CD4-positive, CD25-positive, alpha-beta regulatory T cell (primary cell): ENCODE measurements at regions not wholly inside any gene's neighbourhood (a gene's known extent, or its start where the extent isn't known, plus 50 kb on each side); places are given as distances from the start of the nearest gene placed in this dataset.

Experiments used
- ATAC-seq, 2 donors: fragments of 150-1000 bp; cut with Tn5 transposase; one replicate each; pipeline ENCODE4 v1.10.0; 2021; ENCODE audit warnings: low read depth in 2 of 2, moderate number of reproducible peaks in 2 of 2, moderate library complexity in 1 of 2
- DNase-seq, 3 donors: peaks; one replicate each; pipeline versions ENCODE4 v3.0.0 to v3.0.0-alpha.2; 2012 to 2022; ENCODE audit warnings: mixed read lengths in 1 of 3
- H3K27ac ChIP-seq: one replicate; pipeline ENCODE4 v1.7.0; 2013; ENCODE audit warnings: mild to moderate bottlenecking, low read length; ENCODE audit not compliant: insufficient read depth, poor library complexity, severe bottlenecking
- H3K27me3 ChIP-seq: one replicate; pipeline ENCODE4 v1.7.0; 2013; ENCODE audit warnings: low read length; ENCODE audit not compliant: control insufficient read depth, insufficient read depth
- H3K36me3 ChIP-seq: one replicate; pipeline ENCODE4 v1.7.0; 2013; ENCODE audit warnings: mild to moderate bottlenecking, low read length, moderate library complexity; ENCODE audit not compliant: control insufficient read depth, insufficient read depth
- H3K4me1 ChIP-seq: 2 replicates; pipeline ENCODE4 v1.7.0; 2013; ENCODE audit warnings: mild to moderate bottlenecking, low read length; ENCODE audit not compliant: insufficient read depth, control insufficient read depth, poor library complexity, severe bottlenecking
- H3K4me3 ChIP-seq: one replicate; pipeline ENCODE4 v1.7.0; 2013; ENCODE audit warnings: low read depth, mild to moderate bottlenecking, low read length, moderate library complexity
- H3K9me3 ChIP-seq, 2 experiments: 1 replicate in 1 of 2; 2 replicates in 1 of 2; pipeline ENCODE4 v1.7.0; 2013; ENCODE audit warnings: low read length in 2 of 2, mild to moderate bottlenecking in 1 of 2, moderate library complexity in 1 of 2; ENCODE audit not compliant: control insufficient read depth in 2 of 2
- H3K27ac Mint-ChIP-seq, 3 donors: one replicate each; pipeline ENCODE4 v1.8.0; 2020 to 2022; ENCODE audit warnings: mild to moderate bottlenecking in 3 of 3, mixed read lengths in 3 of 3, moderate library complexity in 2 of 3
- H3K27me3 Mint-ChIP-seq: one replicate; pipeline ENCODE4 v1.8.0; 2022; ENCODE audit warnings: mild to moderate bottlenecking, mixed read lengths
- H3K36me3 Mint-ChIP-seq: one replicate; pipeline ENCODE4 v1.8.0; 2020; ENCODE audit warnings: mixed read lengths
- H3K4me1 Mint-ChIP-seq, 4 donors: one replicate each; pipeline ENCODE4 v1.8.0; 2020 to 2022; ENCODE audit warnings: mixed read lengths in 4 of 4, mild to moderate bottlenecking in 1 of 4
- H3K4me3 Mint-ChIP-seq, 4 donors: one replicate each; pipeline ENCODE4 v1.8.0; 2020 to 2022; ENCODE audit warnings: mild to moderate bottlenecking in 4 of 4, mixed read lengths in 4 of 4, moderate library complexity in 3 of 4
- H3K9me3 Mint-ChIP-seq, 7 donors: one replicate each; pipeline ENCODE4 v1.8.0; 2020 to 2022; ENCODE audit warnings: mixed read lengths in 7 of 7, mild to moderate bottlenecking in 3 of 7, moderate library complexity in 2 of 7

DNA sequence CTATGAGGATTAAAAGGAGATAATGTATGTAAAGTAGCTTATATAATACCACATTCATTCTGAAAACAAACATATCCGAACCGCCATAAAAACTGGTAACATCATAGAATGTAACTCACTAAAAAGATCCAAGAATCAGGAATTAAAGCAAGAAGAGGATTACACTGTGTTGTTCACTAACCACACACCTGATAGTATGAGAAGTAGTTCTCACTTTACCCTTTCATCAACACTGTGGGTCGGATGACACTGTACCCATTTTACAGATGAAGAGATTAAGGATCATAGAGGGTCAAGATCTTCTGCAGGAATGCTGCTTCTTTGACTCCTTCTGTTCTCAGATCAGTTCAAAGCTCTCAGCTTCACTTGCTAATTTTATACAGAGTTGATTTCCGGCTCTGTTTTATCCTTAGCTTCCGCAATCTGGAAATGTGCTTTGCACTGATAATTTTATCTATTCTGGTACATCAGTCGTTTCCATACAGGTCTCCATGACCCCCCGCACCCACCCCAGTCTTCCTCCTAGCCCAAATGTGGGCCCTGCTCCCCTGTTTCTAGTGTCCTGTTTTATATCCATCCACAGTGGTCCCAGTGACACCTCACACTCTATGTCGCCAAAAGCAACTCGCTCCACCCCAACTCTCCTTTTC lies 288.6 kb upstream of the CCL2 start:
- ATAC-seq (no peak), DNase-seq (no peak)
- Histone ChIP-seq H3K4me3 (no peak overlapping the region), H3K4me1 (peaks cover 16% of the 10 kb centered on the region), H3K27ac (no peak overlapping the region), H3K27me3 (no peaks in the 10 kb centered on the region), H3K36me3 (no peaks in the 10 kb centered on the region), H3K9me3 (no peaks in the 10 kb centered on the region)
- peaks cover 0 to 3% (median 0%) of the 10 kb centered on the region in 7 donors for H3K9me3 Mint-ChIP-seq
- H3K36me3 Mint-ChIP-seq = no peaks in the 10 kb centered on the region
- peak overlapping the region in 1 of 4 donors; percentile 21 for H3K4me3 Mint-ChIP-seq
- H3K4me1 Mint-ChIP-seq = peaks cover 0 to 31% (median 12%) of the 10 kb centered on the region in 4 donors
- H3K27ac Mint-ChIP-seq = no peak overlapping the region
- peaks cover 4% of the 10 kb centered on the region for H3K27me3 Mint-ChIP-seq

DNA sequence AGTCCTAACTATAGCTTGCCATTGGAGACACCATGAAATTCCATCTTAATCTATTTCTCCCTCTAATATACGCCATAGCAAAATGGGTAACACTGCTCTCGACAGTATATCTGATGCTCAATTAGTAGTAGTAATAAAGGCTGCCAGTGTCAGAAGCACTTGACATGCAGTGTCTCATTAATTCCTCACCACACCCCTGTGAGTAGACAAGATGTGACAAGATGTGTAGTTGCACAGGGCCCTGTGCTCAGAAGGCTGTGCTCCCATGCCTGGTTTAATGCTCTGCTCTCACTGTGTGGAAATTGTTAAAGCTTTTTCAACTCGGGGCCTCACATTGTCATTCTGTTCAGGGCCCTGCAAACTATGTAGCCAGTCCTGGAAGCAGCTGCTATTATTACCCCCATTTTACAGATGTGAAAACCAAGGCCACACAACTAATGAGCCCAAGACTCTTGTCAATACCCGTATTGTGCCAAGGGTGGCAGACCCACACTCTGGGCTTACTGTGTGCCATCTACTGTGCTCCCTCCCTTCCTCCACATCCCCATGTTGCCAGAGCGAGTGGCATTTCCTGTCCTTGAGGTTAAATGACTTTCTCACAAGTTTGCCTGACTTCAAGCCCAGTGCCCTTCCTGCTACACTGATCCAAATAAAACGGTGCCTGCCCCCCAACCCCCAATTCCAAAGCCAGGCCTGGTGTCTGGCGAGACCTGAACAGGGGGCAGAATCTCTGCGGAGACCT lies 287.3 kb upstream of the CCL2 start:
- ATAC-seq (no peak), DNase-seq (peak in 1 of 3 donors; percentile 75)
- no peaks in the 10 kb centered on the region for H3K9me3 ChIP-seq
- no peaks in the 10 kb centered on the region for H3K36me3 Mint-ChIP-seq
- peak overlapping the region in 2 of 3 donors; percentile 54 to 60 for H3K27ac Mint-ChIP-seq
- no peaks in the 10 kb centered on the region for H3K9me3 Mint-ChIP-seq
- no peaks in the 10 kb centered on the region for H3K36me3 ChIP-seq
- no peaks in the 10 kb centered on the region for H3K27me3 ChIP-seq
- H3K4me3 ChIP-seq = no peak overlapping the region
- H3K4me1 ChIP-seq = peaks cover 16% of the 10 kb centered on the region
- H3K4me3 Mint-ChIP-seq = peak overlapping the region in 1 of 4 donors; percentile 5
- H3K4me1 Mint-ChIP-seq = peaks cover 0 to 31% (median 12%) of the 10 kb centered on the region in 4 donors
- H3K27ac ChIP-seq = no peak overlapping the region
- H3K27me3 Mint-ChIP-seq = peaks cover 4% of the 10 kb centered on the region

DNA sequence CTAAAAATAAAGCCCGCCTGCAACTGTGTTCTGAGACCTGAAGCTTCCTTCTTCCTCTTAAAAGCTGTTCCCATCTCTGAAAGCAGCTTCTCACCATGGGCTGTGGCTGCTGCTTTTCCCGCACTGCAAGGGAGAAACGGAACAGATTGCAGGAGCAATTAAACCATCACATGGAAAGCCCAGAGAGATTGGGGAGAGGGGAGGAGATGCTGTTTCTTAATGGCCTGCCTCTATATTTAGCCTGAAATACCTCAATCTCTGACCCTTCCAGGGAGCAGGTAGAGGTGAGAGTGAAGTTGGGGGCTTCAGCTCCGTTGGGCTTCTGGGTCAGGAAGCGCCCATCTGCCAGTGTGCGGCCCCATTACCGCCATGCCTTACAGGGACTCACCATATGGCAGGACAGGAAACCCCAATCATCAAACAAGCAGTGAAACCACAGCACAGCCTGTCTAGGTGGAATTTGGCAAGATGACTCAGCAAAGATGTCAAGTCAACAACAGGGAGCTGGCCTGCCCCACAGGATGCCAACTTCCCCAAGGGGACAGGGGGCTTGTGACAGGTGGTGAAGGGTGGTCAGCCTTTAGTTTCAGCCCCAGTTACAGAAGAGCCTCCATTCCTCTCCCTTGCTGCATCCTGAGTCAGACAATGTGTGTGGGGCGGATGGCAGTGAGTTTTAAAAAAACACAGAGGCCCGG lies 286.6 kb upstream of the CCL2 start:
- peak in 1 of 3 donors; percentile 85 for DNase-seq
- H3K4me3 ChIP-seq = peak overlapping the region; percentile 7
- Mint-ChIP-seq H3K27me3 (peaks cover 4% of the 10 kb centered on the region), H3K9me3 (no peaks in the 10 kb centered on the region), H3K4me1 (peaks cover 0 to 27% (median 12%) of the 10 kb centered on the region in 4 donors), H3K4me3 (peak overlapping the region in 2 of 4 donors; percentile 31 to 44), H3K27ac (peak overlapping the region in 1 of 3 donors; percentile 54), H3K36me3 (no peaks in the 10 kb centered on the region)
- peak; percentile 19 to 45 for ATAC-seq
- peaks cover 16% of the 10 kb centered on the region for H3K4me1 ChIP-seq
- H3K36me3 ChIP-seq = no peaks in the 10 kb centered on the region
- H3K9me3 ChIP-seq = no peaks in the 10 kb centered on the region
- H3K27ac ChIP-seq = no peak overlapping the region
- no peaks in the 10 kb centered on the region for H3K27me3 ChIP-seq

DNA sequence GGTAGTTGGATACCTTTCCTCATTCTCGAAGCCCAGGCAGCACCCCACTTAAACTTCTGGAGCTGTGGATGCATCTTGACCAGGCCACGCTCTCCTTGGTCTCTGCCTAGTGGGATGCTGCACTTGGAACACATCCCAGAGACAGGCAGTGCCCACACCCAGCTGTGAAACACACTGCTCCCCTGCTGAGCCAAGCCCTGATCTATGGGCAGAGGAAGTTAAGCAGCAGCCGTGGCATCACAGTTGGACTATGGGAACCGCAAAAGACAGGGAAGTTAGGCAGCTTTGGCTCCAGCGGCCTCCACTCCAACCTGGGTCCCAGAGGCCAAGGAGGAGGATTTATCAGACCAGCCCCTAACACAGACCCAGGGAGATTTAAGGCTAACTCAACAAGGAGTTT lies 284.8 kb upstream of the CCL2 start:
- DNase-seq (no peak), ATAC-seq (no peak)
- Histone ChIP-seq H3K36me3 (no peaks in the 10 kb centered on the region), H3K9me3 (no peaks in the 10 kb centered on the region), H3K4me3 (no peak overlapping the region), H3K27me3 (no peaks in the 10 kb centered on the region), H3K4me1 (peaks cover 16% of the 10 kb centered on the region), H3K27ac (no peak overlapping the region)
- H3K9me3 Mint-ChIP-seq = no peaks in the 10 kb centered on the region
- H3K27me3 Mint-ChIP-seq = peaks cover 4% of the 10 kb centered on the region
- H3K36me3 Mint-ChIP-seq = no peaks in the 10 kb centered on the region
- peaks cover 0 to 17% (median 9%) of the 10 kb centered on the region in 4 donors for H3K4me1 Mint-ChIP-seq
- H3K27ac Mint-ChIP-seq = no peak overlapping the region
- no peak overlapping the region for H3K4me3 Mint-ChIP-seq

DNA sequence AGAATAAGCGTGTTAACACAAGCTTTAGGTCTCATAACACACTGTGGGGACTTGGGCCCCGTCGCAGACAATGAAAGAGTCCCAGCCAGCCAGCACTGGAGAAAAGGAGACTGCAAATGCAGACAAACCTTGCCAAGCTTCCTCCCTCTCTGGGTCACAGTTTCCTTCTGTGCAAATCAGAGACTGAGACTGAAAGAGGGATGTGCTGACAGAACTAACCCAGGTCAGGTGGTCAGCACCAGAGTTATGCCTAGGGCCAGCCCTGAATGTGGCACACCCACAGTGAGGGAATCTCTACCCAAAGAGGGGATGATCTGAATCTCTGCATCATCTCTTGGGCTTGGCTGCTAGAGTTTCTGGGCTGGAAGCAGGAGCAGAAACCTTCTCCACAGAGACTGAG lies 282.3 kb upstream of the CCL2 start:
- Mint-ChIP-seq H3K36me3 (no peaks in the 10 kb centered on the region), H3K9me3 (peaks cover 0 to 2% (median 0%) of the 10 kb centered on the region in 7 donors), H3K27me3 (peaks cover 4% of the 10 kb centered on the region), H3K27ac (no peak overlapping the region), H3K4me3 (no peak overlapping the region), H3K4me1 (peaks cover 0 to 15% (median 7%) of the 10 kb centered on the region in 4 donors)
- H3K36me3 ChIP-seq = no peaks in the 10 kb centered on the region
- H3K9me3 ChIP-seq = no peaks in the 10 kb centered on the region
- no peak overlapping the region for H3K27ac ChIP-seq
- no peak for ATAC-seq
- H3K4me3 ChIP-seq = no peak overlapping the region
- H3K27me3 ChIP-seq = no peaks in the 10 kb centered on the region
- peaks cover 15% of the 10 kb centered on the region for H3K4me1 ChIP-seq
- DNase-seq = no peak

DNA sequence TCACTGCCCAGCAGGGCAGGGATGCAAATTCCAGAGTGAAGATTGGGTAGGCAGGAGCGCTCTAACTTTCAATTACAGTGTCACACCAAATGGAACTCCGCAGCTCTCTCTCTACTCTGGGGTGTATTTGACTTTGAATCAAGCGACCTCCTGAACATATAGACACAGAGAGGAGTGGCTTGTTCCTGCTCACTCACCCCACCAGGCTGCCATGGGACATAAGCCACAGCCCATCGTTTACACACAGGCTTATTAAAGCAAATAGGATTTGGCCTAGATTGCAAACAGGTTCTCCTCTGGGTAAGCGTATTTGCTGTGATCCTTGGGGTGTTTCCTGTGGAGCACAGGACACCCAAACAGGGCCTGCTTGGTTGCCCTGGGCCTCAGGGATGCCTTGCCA lies 281.6 kb upstream of the CCL2 start:
- DNase-seq (no peak), ATAC-seq (no peak)
- no peaks in the 10 kb centered on the region for H3K9me3 ChIP-seq
- no peak overlapping the region for H3K27ac Mint-ChIP-seq
- peaks cover 8% of the 10 kb centered on the region for H3K4me1 ChIP-seq
- peaks cover 0 to 8% (median 2%) of the 10 kb centered on the region in 4 donors for H3K4me1 Mint-ChIP-seq
- H3K4me3 Mint-ChIP-seq = no peak overlapping the region
- H3K36me3 ChIP-seq = no peaks in the 10 kb centered on the region
- no peak overlapping the region for H3K27ac ChIP-seq
- H3K27me3 Mint-ChIP-seq = peaks cover under 1% of the 10 kb centered on the region
- no peaks in the 10 kb centered on the region for H3K36me3 Mint-ChIP-seq
- no peak overlapping the region for H3K4me3 ChIP-seq
- peaks cover 0 to 2% (median 0%) of the 10 kb centered on the region in 7 donors for H3K9me3 Mint-ChIP-seq
- H3K27me3 ChIP-seq = no peaks in the 10 kb centered on the region

DNA sequence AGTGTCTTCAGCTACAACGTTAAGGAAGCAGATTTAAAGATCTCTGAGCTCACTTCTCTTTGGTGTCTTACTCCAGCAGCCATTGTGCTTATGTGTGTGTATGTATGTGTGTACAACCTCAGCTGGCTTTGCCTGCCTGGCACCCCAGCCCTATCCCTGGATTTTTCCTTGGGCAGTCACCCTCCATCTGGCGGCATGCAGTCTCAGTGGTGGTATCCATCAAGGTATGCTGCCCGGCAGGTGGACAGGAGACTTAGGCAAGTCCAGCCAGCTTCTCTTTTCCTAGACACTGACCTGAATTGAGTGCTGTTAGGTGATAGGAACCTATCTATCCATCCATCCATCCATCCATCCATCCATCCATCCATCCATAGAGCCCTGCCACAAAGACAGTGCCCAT lies 280.8 kb upstream of the CCL2 start:
- DNase-seq = no peak
- no peak overlapping the region for H3K27ac Mint-ChIP-seq
- Histone ChIP-seq H3K9me3 (no peaks in the 10 kb centered on the region), H3K27ac (no peak overlapping the region), H3K4me1 (peaks cover under 1% of the 10 kb centered on the region), H3K4me3 (no peak overlapping the region), H3K36me3 (no peaks in the 10 kb centered on the region), H3K27me3 (no peaks in the 10 kb centered on the region)
- ATAC-seq = no peak
- H3K27me3 Mint-ChIP-seq = no peaks in the 10 kb centered on the region
- H3K36me3 Mint-ChIP-seq = no peaks in the 10 kb centered on the region
- peaks cover 0 to 2% (median 0%) of the 10 kb centered on the region in 7 donors for H3K9me3 Mint-ChIP-seq
- H3K4me3 Mint-ChIP-seq = no peak overlapping the region
- peaks cover 0 to under 1% (median 0%) of the 10 kb centered on the region in 4 donors for H3K4me1 Mint-ChIP-seq
